AG10803 (cell line): ENCODE measurements at regions not wholly inside any gene's neighbourhood (a gene's known extent, or its start where the extent isn't known, plus 50 kb on each side); places are given as distances from the start of the nearest gene placed in this dataset.

Experiments
- DNase-seq: peaks from one replicate; pipeline ENCODE4 v3.0.0; 2010; ENCODE audit warnings: low read depth
- H3K4me3 ChIP-seq: 2 replicates; pipeline ENCODE4 v1.5.1; 2011; ENCODE audit warnings: mild to moderate bottlenecking, low read length, control low read depth
- TF ChIP-seq, protein P1 (sequence below): conservative IDR thresholded peaks from 2 replicates; pipeline ENCODE4 v1.5.1; 2011; ENCODE audit warnings: mild to moderate bottlenecking, low read length, control low read depth, inconsistent platforms

DNA sequence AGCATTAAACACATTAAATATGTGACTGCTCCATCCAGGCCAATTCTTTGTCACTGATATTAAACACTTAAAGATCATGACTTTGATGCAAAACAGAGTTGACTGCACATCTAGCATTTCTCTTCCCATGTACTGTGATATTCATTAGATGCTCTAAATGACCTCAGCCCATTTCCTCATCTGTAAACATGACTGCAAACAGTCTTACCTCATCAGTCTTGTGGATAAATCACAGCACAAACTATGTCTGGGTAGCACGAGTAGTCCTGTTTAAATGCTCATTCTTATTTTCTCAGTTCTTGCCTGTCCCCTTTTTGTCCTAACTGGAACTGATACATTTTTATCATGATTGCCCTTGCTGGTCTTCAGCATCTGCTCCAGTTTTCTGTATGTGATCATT lies 1974.8 kb upstream of the LRRTM1 start:
- no peak for DNase-seq

DNA sequence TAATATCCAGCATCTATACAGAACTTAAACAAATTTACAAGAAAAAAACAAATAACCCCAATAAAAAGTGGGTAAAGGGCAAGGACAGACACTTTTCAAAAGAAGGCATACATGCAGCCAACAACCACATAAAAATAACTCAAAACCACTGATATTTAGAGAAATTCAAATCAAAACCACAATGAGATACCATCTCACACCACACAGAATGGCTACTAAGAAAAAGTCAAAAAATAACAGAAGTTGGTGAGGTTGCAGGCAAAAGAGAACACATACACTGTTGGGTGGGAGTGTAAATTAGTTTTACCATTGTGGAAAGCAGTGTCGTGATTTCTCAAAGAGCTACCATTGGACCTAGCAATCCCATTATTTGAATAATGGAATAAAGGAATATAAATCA lies 1973.9 kb upstream of the LRRTM1 start:
- no peak overlapping the region for H3K4me3 ChIP-seq
- DNase-seq = no peak
- TF ChIP-seq, protein P1, sequence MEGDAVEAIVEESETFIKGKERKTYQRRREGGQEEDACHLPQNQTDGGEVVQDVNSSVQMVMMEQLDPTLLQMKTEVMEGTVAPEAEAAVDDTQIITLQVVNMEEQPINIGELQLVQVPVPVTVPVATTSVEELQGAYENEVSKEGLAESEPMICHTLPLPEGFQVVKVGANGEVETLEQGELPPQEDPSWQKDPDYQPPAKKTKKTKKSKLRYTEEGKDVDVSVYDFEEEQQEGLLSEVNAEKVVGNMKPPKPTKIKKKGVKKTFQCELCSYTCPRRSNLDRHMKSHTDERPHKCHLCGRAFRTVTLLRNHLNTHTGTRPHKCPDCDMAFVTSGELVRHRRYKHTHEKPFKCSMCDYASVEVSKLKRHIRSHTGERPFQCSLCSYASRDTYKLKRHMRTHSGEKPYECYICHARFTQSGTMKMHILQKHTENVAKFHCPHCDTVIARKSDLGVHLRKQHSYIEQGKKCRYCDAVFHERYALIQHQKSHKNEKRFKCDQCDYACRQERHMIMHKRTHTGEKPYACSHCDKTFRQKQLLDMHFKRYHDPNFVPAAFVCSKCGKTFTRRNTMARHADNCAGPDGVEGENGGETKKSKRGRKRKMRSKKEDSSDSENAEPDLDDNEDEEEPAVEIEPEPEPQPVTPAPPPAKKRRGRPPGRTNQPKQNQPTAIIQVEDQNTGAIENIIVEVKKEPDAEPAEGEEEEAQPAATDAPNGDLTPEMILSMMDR = no peak

More for the DNA sequence above, 1974.8 kb upstream of the LRRTM1 start:
- TF ChIP-seq, protein P1 = no peak
- no peak overlapping the region for H3K4me3 ChIP-seq

DNA sequence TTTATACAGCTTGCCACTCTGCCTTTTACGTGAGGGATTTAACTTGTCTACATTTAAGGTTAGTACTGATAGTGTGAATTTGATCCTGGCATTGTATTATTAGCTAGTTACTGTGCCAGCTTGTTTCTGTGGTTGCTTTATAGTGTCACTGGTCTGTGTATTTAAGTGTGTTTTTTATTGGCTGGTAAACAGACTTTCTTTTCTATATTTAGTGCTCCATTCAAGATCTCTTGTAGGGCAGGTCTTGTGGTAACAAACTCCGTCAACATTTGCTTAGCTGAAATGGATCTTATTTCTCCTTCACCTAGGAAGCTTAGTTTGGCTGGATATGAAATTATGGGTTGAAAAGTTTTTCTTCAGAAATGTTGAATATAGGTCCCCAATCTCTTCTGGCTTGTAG lies 1971.0 kb upstream of the LRRTM1 start:
- DNase-seq = no peak
- no peak overlapping the region for H3K4me3 ChIP-seq
- TF ChIP-seq, protein P1 = no peak

DNA sequence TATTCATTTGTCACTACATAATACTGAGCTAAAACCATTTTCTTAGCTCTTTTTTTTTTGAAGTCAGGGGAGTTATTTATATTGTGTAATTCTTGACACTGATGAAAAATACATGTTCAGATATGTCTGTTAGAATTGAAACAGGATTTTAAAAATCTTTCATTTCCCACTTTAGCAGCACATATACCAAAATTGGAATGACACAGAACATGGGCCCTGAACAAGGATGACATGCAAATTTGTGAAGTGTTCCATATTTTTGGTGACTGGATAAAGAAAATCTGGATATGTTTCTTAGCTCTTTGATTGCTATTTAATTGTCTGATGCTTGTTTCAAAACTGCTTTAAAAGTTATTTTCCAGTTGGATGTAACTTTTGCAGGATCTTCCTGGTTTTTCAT lies 1963.9 kb upstream of the LRRTM1 start:
- H3K4me3 ChIP-seq = no peak overlapping the region
- TF ChIP-seq, protein P1 = no peak
- no peak for DNase-seq

DNA sequence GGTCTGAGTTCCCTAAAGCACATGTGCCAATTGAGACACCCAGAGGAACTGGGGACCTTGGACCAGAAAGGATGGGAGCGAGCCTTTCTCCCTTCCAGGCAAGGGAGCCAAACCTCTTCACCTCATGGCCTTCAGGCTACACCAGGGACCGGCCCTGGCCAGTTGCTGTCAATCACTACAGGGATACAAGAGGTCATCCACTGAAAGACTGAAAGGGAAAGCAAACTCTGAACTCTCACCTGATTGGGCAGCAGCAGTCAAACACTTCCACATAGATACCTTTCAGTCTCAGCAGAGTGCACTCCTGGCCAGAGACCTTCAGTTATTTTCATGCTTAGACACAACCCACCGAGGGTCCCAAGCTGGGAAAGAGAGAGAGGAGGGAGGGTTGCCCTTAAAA lies 1956.0 kb upstream of the LRRTM1 start:
- DNase-seq = no peak
- no peak overlapping the region for H3K4me3 ChIP-seq
- TF ChIP-seq, protein P1 = no peak

DNA sequence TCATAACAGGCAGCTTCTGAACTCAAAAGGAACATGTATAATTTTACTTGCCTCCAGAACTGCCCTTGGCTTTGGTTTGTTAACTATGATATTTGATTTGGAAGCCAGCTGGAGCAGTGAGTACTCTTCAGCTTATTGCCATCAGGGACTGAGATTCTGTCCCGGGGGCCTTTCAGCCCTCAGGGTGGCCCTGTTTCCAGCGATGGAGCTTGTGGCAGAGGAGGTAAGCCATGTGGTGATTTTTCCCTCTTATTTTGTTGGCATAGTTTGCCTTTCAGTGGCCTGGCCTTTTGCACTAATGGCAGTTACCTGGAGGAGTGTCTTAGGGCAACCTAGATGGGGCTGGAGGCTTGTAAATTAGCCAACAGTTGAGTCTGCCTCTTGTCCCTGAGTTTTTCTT lies 1955.0 kb upstream of the LRRTM1 start:
- TF ChIP-seq, protein P1 = no peak
- no peak for DNase-seq
- no peak overlapping the region for H3K4me3 ChIP-seq

DNA sequence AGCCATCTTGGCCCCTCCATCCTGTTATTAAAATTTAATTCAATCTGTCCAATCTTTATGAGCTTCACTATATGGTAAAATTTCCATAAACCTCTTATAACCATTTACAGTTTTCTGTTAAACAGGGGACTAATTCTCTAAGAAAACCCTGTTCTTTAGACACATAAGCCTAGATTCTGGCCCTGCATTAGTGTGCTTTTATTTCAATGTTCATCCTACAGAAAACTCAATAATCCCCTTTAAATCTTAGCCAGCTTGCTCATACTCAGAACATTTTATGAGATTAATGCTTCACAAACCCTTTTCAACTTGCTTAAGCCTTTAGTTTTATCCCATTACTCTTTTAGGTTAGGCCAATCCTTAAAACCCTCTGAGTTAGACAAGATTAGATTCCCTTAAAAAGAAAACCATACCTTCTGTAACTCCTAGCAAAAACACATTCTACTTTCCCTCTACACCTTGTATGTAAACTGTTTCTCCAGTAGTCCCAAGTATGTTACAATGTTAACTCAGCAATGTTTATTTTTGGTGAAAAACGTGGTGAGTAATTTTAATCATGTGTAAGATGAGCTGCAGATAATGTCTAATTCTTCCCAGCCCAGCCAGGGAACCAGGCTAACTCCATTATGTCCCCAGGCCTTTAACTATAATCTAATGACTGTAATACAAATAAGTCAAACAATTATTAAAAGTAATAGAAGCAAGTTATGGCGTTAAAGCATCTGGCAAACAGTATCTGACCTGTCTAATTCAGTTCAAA lies 1953.4 kb upstream of the LRRTM1 start:
- H3K4me3 ChIP-seq = no peak overlapping the region
- no peak for DNase-seq
- TF ChIP-seq, protein P1 = no peak
